ENCODE measurements at regions not wholly inside any gene's neighbourhood (a gene's known extent, or its start where the extent isn't known, plus 50 kb on each side); places are given as distances from the start of the nearest gene placed in this dataset.

DNA sequence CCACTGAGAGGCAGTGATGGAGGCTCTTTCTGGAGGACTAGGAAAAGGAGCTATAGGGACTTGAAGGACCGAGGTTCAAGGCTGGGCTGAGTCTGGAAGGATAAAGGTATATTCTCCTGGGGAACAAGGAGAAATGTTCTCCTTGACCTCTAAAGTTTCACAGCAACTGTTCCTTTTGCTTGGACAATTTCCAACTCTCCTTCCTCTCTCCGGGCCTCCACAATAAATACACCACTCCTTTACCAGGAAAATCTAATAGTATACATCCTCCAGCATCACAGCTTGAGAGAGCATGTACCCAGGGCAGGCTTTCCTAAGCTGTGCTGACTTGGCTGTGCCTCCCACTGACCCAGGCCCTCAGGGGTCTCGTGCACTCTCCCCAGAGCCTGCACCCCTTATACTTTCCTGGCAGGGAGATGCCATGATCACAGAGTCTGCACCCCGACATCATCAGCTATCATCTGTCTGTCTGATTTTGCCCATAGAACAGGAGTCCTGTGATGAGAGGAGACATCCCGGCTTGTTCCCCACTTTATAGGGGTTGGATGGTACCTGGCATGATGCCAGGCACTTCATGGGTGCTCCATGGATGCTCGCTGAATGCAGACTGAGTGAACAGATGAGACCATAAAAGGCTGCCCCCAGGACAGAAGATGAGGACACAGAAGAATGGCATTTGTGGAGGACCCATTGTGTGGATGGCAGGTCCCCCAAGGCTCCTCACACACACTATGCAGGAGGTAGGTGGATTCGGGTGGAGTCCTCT is 582.6 kb upstream of the CDH5 start:
- 72% methylated on average over 7 of the region's 7 CpGs for WGBS
- ATAC-seq (no peak), DNase-seq (no peak)
- Histone ChIP-seq H3K4me1 (ENCODE audit: control insufficient read depth, insufficient read depth, low read length) (peaks cover 1% of the 10 kb centered on the region), H3K4me3 (ENCODE audit: low read length) (no peak overlapping the region), H3K27me3 (ENCODE audit: control insufficient read depth, insufficient read depth) (no peaks in the 10 kb centered on the region), H3K27ac (ENCODE audit: low read length) (no peak overlapping the region), H3K9me3 (ENCODE audit: control insufficient read depth, low read length) (no peaks in the 10 kb centered on the region)
- intact Hi-C loops (cut with DNase I), result no loop called here

DNA sequence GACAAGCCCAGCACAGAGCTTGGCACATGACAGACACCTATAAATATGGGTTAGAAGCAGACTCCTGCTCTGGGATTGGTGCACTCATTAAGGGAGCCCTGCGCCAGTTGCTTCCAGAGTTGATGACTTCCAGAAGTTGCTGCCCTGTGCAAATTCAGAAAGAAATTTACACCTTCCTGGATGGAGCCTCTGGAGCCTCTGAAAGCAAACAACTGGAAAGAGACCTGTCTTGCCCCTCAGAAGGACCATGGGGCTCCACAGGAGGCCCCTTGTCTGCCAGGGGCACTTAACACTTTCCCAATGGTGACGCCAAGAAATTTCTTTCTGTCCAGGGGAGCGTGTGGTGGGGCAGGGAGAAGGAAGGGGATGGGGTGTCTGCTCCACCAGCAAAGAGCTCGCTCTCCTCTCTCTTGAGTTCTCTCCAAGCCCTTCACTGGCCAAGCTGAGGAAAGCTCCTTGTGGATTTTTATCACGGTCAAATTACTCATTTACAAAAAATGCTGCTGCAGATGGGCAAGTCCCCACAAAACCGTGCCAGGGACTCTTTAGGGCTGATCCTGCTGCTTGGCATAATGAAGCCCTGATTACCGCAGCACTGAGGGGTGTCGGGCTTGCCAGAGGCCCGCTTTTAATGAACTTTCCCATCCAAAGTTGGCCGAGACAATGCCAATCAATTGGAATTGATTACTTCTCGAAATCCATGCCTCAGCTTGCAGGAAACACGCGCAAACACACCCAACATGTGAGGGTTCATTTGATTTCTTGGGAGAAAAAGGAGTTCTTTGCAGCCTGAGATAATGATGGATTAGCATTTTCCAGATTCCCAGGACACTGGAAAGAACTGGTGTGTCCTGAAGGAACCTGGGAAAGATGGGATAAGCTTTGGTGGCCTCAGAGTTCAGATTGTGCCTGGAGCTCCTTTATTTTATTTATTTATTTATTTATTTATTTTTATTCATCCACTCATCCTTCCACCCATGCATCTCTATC is 583.6 kb upstream of the CDH5 start:
- DNase-seq (peak in 2 of 3 donors; percentile 17 to 60), ATAC-seq (peak; percentile 29 to 34)
- 64% methylated on average over 13 of the region's 13 CpGs for WGBS
- Histone ChIP-seq H3K4me3 (ENCODE audit: low read length) (no peak overlapping the region), H3K27me3 (ENCODE audit: control insufficient read depth, insufficient read depth) (no peaks in the 10 kb centered on the region), H3K4me1 (ENCODE audit: control insufficient read depth, insufficient read depth, low read length) (peaks cover 1% of the 10 kb centered on the region), H3K27ac (ENCODE audit: low read length) (no peak overlapping the region), H3K9me3 (ENCODE audit: control insufficient read depth, low read length) (no peaks in the 10 kb centered on the region)
- intact Hi-C loops (cut with DNase I), result no loop called here

DNA sequence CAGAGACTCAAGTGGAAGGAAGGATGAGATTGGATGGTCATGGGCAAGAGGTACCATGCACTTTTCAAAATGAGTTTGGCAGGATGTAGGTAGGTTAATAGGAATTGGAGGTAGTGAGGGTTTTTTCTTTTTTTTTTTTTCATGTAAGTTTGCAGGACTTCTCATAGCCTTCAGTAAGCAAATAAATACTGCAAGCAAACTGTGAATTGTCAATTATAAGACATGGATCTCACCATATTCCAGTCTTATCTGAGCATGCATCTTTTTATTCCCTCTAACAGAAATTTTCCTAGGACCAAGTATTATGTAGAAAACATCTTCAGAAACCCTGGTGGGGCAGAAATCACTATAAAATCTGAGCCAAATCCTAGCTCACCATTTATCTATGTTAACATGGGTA is 584.6 kb upstream of the CDH5 start:
- Histone ChIP-seq H3K27ac (ENCODE audit: low read length) (no peak overlapping the region), H3K4me1 (ENCODE audit: control insufficient read depth, insufficient read depth, low read length) (peaks cover 1% of the 10 kb centered on the region), H3K27me3 (ENCODE audit: control insufficient read depth, insufficient read depth) (no peaks in the 10 kb centered on the region), H3K4me3 (ENCODE audit: low read length) (no peak overlapping the region), H3K9me3 (ENCODE audit: control insufficient read depth, low read length) (no peaks in the 10 kb centered on the region)
- intact Hi-C loops (cut with DNase I), result no loop called here
- DNase-seq (no peak), ATAC-seq (no peak)

DNA sequence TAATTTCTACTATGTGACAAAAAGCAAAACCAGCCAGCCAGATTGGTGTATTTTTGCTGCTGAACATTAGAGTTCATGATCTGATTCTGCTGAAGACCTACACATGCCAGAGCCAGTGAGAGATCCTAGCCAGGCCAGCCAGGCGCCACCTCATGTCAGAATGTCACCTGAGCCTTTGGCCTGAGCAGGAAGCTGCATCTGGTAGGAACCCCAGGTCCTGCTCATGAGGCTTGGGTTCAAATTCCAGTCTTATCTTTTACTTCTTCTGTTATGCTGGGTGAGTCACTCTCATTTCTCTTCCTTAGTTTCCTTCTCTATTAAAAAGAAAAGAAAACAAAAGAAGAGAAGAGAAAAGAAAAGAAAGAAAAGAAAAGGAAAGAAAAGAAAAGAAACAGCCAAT is 585.1 kb upstream of the CDH5 start:
- WGBS, result 89% methylated on average over 1 of the region's 1 CpG
- H3K27ac ChIP-seq (ENCODE audit: low read length), result no peak overlapping the region
- no peaks in the 10 kb centered on the region for H3K27me3 ChIP-seq (ENCODE audit: control insufficient read depth, insufficient read depth)
- no peak for ATAC-seq
- DNase-seq, result no peak
- no peak overlapping the region for H3K4me3 ChIP-seq (ENCODE audit: low read length)
- intact Hi-C loops (cut with DNase I), result no loop called here
- H3K4me1 ChIP-seq (ENCODE audit: control insufficient read depth, insufficient read depth, low read length), result peaks cover 1% of the 10 kb centered on the region
- H3K9me3 ChIP-seq (ENCODE audit: control insufficient read depth, low read length), result no peaks in the 10 kb centered on the region

DNA sequence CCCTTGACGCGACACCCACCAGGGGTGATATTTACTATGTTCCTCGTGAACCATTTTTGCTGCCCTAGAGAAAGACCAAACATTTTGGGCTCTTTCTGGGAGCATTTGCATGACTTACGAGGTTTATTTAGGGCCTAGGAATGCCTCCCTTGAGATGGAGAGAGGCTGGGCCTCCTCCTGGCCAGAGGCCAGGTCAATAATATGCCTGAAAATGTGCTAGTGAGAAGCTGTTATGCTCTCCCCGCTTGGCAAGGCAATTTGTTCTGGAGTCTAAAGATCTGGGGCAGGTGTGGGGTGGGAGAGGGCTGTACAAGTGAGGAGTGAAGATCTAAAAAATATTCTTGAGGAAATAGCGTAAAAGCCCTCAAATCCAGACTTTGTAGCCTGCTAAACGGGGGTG is 587.3 kb upstream of the CDH5 start:
- DNase-seq (no peak), ATAC-seq (no peak)
- Histone ChIP-seq H3K4me1 (ENCODE audit: control insufficient read depth, insufficient read depth, low read length) (peaks cover 1% of the 10 kb centered on the region), H3K4me3 (ENCODE audit: low read length) (no peak overlapping the region), H3K27me3 (ENCODE audit: control insufficient read depth, insufficient read depth) (no peaks in the 10 kb centered on the region), H3K27ac (ENCODE audit: low read length) (no peak overlapping the region), H3K9me3 (ENCODE audit: control insufficient read depth, low read length) (no peaks in the 10 kb centered on the region)
- intact Hi-C loops (cut with DNase I), result no loop called here
- 82% methylated on average over 7 of the region's 7 CpGs for WGBS

DNA sequence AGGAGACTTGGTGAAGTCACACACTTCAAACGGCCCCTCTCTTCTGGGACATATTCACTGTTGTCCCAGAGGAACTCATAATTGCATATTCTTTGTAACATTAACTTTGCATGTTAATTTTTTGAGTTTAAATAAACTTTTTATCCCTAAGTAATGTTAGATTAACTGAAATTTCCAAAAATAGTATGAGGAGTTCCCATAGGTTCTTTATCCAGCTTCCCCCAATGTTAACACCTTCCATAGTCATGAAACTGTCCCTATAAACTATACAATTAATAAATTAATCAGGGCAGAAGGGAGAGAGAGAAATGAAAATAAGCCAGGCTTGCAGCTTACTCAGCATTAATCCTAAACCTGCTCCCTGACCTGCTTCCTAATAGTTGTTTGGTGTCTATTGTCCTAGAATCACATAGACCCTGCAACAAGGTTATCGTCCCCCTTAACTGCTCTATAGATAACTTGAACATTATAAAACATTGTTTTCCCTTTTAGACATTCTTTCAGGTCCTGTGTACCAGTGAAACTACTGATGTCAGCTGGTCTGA is 589.8 kb upstream of the CDH5 start:
- no peaks in the 10 kb centered on the region for H3K27me3 ChIP-seq (ENCODE audit: control insufficient read depth, insufficient read depth)
- DNase-seq (no peak), ATAC-seq (no peak)
- intact Hi-C loops (cut with DNase I), result no loop called here
- no peaks in the 10 kb centered on the region for H3K9me3 ChIP-seq (ENCODE audit: control insufficient read depth, low read length)
- H3K4me1 ChIP-seq (ENCODE audit: control insufficient read depth, insufficient read depth, low read length), result no peaks in the 10 kb centered on the region
- no peak overlapping the region for H3K4me3 ChIP-seq (ENCODE audit: low read length)
- 91% methylated on average over 2 of the region's 2 CpGs for WGBS
- H3K27ac ChIP-seq (ENCODE audit: low read length), result no peak overlapping the region

DNA sequence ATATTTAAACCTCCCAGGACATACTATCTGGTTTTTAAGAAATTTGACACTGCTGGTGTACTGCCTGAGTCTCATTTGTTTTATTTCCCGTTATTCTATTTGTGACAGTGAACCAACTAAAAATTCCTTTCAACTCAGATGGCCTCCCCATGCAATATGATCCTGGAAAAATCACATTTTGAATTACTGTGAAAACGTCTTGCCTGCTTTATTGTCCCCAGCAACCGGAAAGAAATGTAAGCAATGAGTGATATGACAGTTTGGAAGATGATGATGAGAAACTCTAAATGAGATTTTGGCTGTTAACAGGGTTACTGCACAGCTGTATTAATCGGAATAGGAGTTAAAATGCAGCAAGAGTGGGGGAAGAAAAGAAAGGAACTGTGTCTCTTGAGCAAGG is 590.7 kb upstream of the CDH5 start:
- 45% methylated on average over 4 of the region's 4 CpGs for WGBS
- intact Hi-C loops (cut with DNase I), result no loop called here

DNA sequence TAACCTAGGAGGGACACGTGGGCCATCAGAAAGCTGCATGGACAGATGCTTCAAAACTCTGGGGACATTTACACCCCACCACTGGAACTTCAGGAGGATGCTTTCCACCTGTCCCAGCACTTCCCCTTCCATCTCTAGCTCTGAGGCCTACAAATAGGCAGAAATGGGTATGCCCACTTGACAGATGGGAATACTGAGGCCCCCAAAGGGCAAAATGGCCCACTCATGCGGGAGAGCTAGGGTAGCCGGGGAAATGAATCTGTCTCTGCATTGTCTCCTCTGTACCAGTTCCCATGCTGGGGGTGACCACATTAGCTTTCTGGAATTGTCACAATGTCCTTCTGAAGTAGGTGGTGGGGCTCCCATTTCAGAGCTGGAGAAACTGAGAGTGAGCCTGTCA is 592.1 kb upstream of the CDH5 start:
- H3K4me1 ChIP-seq (ENCODE audit: control insufficient read depth, insufficient read depth, low read length), result no peaks in the 10 kb centered on the region
- ATAC-seq (no peak), DNase-seq (no peak)
- no peak overlapping the region for H3K4me3 ChIP-seq (ENCODE audit: low read length)
- H3K9me3 ChIP-seq (ENCODE audit: control insufficient read depth, low read length), result no peaks in the 10 kb centered on the region
- no peaks in the 10 kb centered on the region for H3K27me3 ChIP-seq (ENCODE audit: control insufficient read depth, insufficient read depth)
- H3K27ac ChIP-seq (ENCODE audit: low read length), result no peak overlapping the region
- intact Hi-C loops (cut with DNase I), result no loop called here
- WGBS, result 74% methylated on average over 3 of the region's 3 CpGs

More for the DNA sequence above, 590.7 kb upstream of the CDH5 start:
- H3K4me3 ChIP-seq (ENCODE audit: low read length), result no peak overlapping the region
- no peaks in the 10 kb centered on the region for H3K27me3 ChIP-seq (ENCODE audit: control insufficient read depth, insufficient read depth)
- no peaks in the 10 kb centered on the region for H3K4me1 ChIP-seq (ENCODE audit: control insufficient read depth, insufficient read depth, low read length)
- H3K9me3 ChIP-seq (ENCODE audit: control insufficient read depth, low read length), result no peaks in the 10 kb centered on the region
- no peak overlapping the region for H3K27ac ChIP-seq (ENCODE audit: low read length)
- ATAC-seq (no peak), DNase-seq (no peak)

DNA sequence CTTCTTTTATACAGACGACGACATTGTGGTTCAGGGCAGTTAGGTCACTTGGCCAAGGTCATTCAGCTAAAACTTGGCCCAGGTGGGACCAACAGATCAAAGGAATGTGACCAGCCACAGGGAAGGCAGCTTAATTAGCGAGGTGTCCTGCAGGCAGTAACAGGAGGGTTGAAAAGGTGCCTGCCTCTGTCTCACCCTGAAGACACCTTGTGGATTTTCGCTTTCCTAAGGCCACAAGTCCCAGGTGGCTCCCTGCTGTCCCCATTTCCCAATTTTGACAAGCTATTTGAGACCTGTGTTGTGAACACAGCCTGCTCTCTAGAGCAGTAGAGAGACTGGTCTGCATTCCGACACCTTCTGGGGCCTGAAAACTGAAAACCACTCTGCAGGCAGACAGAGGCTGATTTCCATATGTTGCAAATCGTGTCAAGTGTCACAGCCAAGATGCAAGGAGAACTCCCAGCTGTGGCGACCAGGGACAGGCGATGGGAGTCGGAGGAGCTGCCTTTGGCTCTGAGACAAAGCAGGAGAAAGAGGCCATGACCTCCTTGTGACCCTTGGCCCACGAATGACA is 593.1 kb upstream of the CDH5 start:
- Histone ChIP-seq H3K4me1 (ENCODE audit: control insufficient read depth, insufficient read depth, low read length) (no peaks in the 10 kb centered on the region), H3K27ac (ENCODE audit: low read length) (no peak overlapping the region), H3K9me3 (ENCODE audit: control insufficient read depth, low read length) (no peaks in the 10 kb centered on the region), H3K4me3 (ENCODE audit: low read length) (no peak overlapping the region), H3K27me3 (ENCODE audit: control insufficient read depth, insufficient read depth) (no peaks in the 10 kb centered on the region)
- intact Hi-C loops (cut with DNase I), result no loop called here
- DNase-seq (no peak), ATAC-seq (no peak)
- WGBS, result 59% methylated on average over 10 of the region's 10 CpGs

DNA sequence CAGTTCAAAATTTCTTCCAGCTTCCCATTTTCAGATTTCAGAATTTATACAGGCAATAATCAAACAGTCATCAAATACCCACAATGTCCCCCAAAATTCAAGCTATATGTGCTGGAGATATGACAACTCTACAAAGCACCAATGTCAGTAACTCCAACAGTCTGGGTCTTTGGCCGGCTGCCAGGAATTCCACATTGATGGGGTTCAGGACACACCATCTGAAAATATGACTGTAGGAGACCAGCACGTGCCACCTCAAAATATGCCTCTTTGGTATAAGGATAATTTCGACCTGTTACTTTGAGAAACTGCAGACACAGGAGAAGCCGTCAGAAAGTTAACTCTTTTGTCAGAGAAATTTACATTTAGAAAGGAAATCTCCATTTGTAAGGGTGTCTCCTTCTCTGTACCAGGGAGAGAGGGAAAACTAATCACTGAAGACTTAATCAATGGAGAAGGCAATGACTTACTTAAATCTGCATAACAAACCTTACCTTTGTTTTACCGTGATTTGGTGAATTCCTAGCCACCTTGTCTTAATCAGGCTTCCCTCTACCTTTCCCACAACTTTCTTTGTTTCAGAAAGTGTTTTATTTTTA is 594.3 kb upstream of the CDH5 start:
- Histone ChIP-seq H3K27ac (ENCODE audit: low read length) (no peak overlapping the region), H3K9me3 (ENCODE audit: control insufficient read depth, low read length) (no peaks in the 10 kb centered on the region), H3K4me1 (ENCODE audit: control insufficient read depth, insufficient read depth, low read length) (no peaks in the 10 kb centered on the region), H3K4me3 (ENCODE audit: low read length) (no peak overlapping the region), H3K27me3 (ENCODE audit: control insufficient read depth, insufficient read depth) (no peaks in the 10 kb centered on the region)
- intact Hi-C loops (cut with DNase I), result no loop called here
- ATAC-seq, result no peak
- DNase-seq, result no peak
- 73% methylated on average over 5 of the region's 5 CpGs for WGBS
